ENCODE measurements at regions not wholly inside any gene's neighbourhood (a gene's known extent, or its start where the extent isn't known, plus 50 kb on each side); places are given as distances from the start of the nearest gene placed in this dataset.

DNA sequence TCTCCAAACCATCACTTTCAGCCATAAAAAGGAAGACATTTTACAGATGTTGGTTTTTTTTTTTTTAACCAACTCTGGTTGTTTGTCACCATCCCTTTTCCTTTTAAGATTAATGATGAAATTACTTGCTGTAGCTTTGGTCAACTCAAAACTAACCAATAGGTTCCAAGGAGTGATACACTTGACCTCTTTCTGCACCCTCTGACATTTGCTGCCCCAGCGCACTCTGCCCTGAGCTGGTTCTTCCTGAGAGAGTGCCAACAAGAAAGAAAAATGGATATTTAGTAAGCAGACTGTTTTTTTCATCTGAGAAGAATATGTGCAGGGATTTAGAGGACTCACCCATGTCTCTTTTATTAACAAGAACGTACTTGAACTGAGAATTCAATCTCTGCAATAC, 520.0 kb downstream of the TXNL1 start:
- Histone ChIP-seq H3K4me1 (peaks cover 0 to 12% (median 5%) of the 10 kb centered on the region in 4 donors), H3K4me3 (no peak overlapping the region), H3K27me3 (no peaks in the 10 kb centered on the region), H3K36me3 (no peaks in the 10 kb centered on the region), H3K9me3 (no peaks in the 10 kb centered on the region), H3K27ac (replicated peaks in 1 of 4) (no peak overlapping the region)
- intact Hi-C loops (cut with DNase I) = no loop called here
- DNase-seq (ENCODE audit: extremely low spot score) = no peak
- 75% methylated on average over 2 of the region's 2 CpGs for WGBS
- TF ChIP-seq, protein P1, sequence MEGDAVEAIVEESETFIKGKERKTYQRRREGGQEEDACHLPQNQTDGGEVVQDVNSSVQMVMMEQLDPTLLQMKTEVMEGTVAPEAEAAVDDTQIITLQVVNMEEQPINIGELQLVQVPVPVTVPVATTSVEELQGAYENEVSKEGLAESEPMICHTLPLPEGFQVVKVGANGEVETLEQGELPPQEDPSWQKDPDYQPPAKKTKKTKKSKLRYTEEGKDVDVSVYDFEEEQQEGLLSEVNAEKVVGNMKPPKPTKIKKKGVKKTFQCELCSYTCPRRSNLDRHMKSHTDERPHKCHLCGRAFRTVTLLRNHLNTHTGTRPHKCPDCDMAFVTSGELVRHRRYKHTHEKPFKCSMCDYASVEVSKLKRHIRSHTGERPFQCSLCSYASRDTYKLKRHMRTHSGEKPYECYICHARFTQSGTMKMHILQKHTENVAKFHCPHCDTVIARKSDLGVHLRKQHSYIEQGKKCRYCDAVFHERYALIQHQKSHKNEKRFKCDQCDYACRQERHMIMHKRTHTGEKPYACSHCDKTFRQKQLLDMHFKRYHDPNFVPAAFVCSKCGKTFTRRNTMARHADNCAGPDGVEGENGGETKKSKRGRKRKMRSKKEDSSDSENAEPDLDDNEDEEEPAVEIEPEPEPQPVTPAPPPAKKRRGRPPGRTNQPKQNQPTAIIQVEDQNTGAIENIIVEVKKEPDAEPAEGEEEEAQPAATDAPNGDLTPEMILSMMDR (IDR thresholded peaks at IDR 0.05) = no peak
- TF ChIP-seq EP300 (IDR thresholded peaks at IDR 0.05) (no peak), POLR2A (IDR thresholded peaks at IDR 0.05; ENCODE audit: low read depth) (no peak), POLR2AphosphoS5 (IDR thresholded peaks at IDR 0.05) (no peak)

DNA sequence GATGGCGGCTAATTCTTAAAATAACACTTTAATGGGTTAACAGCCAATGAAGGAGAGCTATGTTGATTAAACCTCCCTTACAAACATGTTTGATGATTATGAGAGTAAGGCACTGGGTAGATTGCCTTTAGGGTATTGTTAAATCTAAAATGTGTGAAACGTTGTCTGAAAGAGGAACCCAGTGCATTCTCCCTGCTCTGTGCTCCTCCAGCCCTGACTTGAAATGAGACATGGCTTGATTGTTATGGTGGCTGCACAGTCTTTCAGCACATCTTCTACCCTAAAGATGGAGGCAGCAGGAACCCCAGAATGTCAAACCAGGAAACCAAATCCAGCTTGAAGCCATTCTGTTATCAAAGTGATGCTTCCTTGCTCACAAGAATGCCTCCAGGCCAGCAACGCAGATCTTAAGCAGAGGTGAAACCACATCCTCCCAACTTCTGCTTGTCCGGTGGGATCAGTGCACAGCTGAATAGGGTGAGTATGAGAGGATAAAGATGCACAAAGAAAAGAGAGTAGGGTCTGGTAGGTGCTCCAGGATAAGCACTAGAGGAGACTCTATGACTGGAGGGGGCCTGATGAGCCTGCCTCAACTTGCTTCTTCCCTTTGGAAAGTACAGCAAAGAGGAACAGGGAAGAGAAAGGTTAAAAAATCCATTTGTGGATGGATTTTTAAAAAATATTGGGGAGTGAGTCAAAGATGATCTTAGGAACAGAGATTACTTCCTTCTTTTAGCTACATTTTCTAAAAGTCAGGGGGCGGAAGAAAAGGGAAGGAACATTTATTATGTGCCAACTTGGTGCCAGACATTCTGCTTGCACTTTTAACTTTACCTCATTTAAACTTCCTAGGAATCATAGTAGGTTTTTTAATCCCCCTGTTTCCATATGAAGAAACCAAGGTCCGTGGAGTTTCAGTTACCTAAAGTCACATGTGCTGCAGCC, 523.0 kb downstream of the TXNL1 start:
- Histone ChIP-seq H3K4me3 (no peak overlapping the region), H3K4me1 (peaks cover 0 to 12% (median 5%) of the 10 kb centered on the region in 4 donors), H3K27ac (replicated peaks in 1 of 4) (no peak overlapping the region), H3K27me3 (no peaks in the 10 kb centered on the region), H3K36me3 (no peaks in the 10 kb centered on the region), H3K9me3 (no peaks in the 10 kb centered on the region)
- DNase-seq (ENCODE audit: extremely low spot score) = no peak
- TF ChIP-seq, protein P1 (IDR thresholded peaks at IDR 0.05) = no peak
- TF ChIP-seq EP300 (IDR thresholded peaks at IDR 0.05) (no peak), POLR2A (IDR thresholded peaks at IDR 0.05; ENCODE audit: low read depth) (no peak), POLR2AphosphoS5 (IDR thresholded peaks at IDR 0.05) (no peak)
- 85% methylated on average over 6 of the region's 6 CpGs for WGBS
- intact Hi-C loops (cut with DNase I) = no loop called here

DNA sequence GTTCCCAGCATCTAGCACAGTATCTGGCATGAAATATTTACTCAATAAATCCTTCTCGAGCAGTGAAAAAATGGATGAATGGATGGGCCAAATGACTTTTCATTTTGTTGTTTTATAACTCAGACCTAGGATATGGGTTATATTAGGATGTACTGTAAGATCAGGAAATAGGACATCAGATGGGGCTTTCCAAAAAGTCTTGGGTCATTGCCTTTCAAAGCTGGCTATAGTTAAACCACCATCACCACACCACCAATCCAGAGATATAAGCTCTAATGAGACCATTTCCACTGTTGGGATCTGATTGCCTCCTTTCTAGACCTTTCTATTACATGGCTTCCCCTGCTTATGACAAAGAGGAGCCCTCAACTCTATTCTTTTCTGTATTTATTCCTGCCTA, 525.0 kb upstream of the TCF4 start:
- Histone ChIP-seq H3K27ac (replicated peaks in 1 of 4) (no peak overlapping the region), H3K9me3 (no peaks in the 10 kb centered on the region), H3K4me1 (peaks cover 0 to 6% (median 4%) of the 10 kb centered on the region in 4 donors), H3K27me3 (no peaks in the 10 kb centered on the region), H3K4me3 (no peak overlapping the region), H3K36me3 (no peaks in the 10 kb centered on the region)
- 83% methylated on average over 1 of the region's 1 CpG for WGBS
- no peak for DNase-seq (ENCODE audit: extremely low spot score)
- no peak for TF ChIP-seq EP300 (IDR thresholded peaks at IDR 0.05)
- no peak for TF ChIP-seq POLR2AphosphoS5 (IDR thresholded peaks at IDR 0.05)
- TF ChIP-seq, protein P1 (IDR thresholded peaks at IDR 0.05) = no peak
- intact Hi-C loops (cut with DNase I) = no loop called here

DNA sequence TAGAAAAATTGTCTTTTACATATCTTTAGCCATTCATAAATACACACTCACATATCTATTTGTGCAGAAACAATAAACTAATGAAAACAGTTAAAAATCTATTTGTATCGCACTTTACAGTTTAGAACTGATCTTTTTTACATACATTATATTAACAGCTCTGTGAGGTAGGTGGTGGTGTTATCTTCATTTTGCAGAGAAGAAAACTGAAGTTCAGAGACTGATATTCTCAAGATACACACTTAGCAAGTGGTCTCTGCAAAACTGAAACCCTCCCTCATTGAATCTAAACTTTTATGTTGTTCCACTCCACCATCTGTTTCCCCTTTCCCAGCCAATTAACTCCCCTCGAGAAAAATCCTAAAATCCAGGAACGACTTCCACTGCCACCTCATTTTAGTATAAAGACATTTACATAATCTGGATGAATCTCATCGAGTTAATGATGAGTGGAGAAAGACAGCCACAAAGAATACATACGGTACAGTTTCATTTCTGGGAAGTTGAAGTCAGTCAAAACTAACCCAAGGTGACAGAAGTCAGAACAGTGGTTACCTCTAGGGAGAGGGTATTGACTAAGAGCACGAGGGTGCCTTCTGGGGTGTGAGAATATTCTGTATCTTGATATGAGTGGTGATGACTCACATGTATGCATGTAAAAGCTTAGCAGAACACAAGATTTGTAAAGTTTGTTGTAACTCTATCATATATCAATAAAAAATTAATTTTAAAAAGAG, 524.2 kb upstream of the TCF4 start:
- WGBS = 67% methylated on average over 6 of the region's 6 CpGs
- no peak for DNase-seq (ENCODE audit: extremely low spot score)
- Histone ChIP-seq H3K36me3 (no peaks in the 10 kb centered on the region), H3K4me3 (no peak overlapping the region), H3K27me3 (no peaks in the 10 kb centered on the region), H3K9me3 (no peaks in the 10 kb centered on the region), H3K4me1 (peaks cover 0 to 6% (median 4%) of the 10 kb centered on the region in 4 donors), H3K27ac (replicated peaks in 1 of 4) (no peak overlapping the region)
- TF ChIP-seq EP300 (IDR thresholded peaks at IDR 0.05) (no peak), POLR2AphosphoS5 (IDR thresholded peaks at IDR 0.05) (no peak), POLR2A (IDR thresholded peaks at IDR 0.05; ENCODE audit: low read depth) (no peak)
- TF ChIP-seq, protein P1 (IDR thresholded peaks at IDR 0.05) = no peak
- intact Hi-C loops (cut with DNase I) = no loop called here
